ENCODE measurements at regions not wholly inside any gene's neighbourhood (a gene's known extent, or its start where the extent isn't known, plus 50 kb on each side); places are given as distances from the start of the nearest gene placed in this dataset.

GRCh38 chr21:21997390-21998333, 999.5 kb downstream of the NCAM2 start:
- Histone ChIP-seq H2BK20ac (ENCODE audit: low read length) (no peak overlapping the region), H3K56ac (replicated peaks; ENCODE audit: insufficient read length, low read depth, low read length) (no peak overlapping the region), H3K4me3 (ENCODE audit: extremely low read depth in 1 of 4, insufficient read depth in 2 of 4, low read depth in 3 of 4, low read length in 4 of 4) (no peak overlapping the region), H4K5ac (ENCODE audit: insufficient read length, low read depth, low read length) (no peak overlapping the region), H2BK5ac (ENCODE audit: low read depth, low read length) (no peak overlapping the region), H3K23me2 (ENCODE audit: low read depth, low read length) (no peaks in the 10 kb centered on the region), H3K4me2 (ENCODE audit: insufficient read depth in 1 of 2, low read depth in 2 of 2, low read length in 2 of 2) (no peak overlapping the region), H3K36me3 (ENCODE audit: control insufficient read depth in 2 of 4, insufficient read depth in 4 of 4, low read length in 3 of 4) (no peaks in the 10 kb centered on the region), H3K27me3 (replicated peaks in 1 of 4; ENCODE audit: control insufficient read depth in 3 of 4, extremely low read depth in 1 of 4, insufficient read depth in 3 of 4, low read length in 3 of 4) (no peaks in the 10 kb centered on the region), H3K18ac (ENCODE audit: extremely low read depth, low read length) (no peak overlapping the region), H4K91ac (replicated peaks; ENCODE audit: insufficient read length, low read length) (no peak overlapping the region), H2BK12ac (ENCODE audit: low read depth, low read length) (no peak overlapping the region), H3K79me2 (ENCODE audit: control insufficient read depth in 1 of 2, insufficient read depth in 2 of 2, low read length in 2 of 2) (no peaks in the 10 kb centered on the region), H3K23ac (ENCODE audit: insufficient read length) (no peak overlapping the region), H3K27ac (ENCODE audit: low read depth, low read length) (no peak overlapping the region), H3K9ac (replicated peaks in 1 of 4; ENCODE audit: extremely low read depth in 1 of 4, low read depth in 3 of 4, low read length in 3 of 4) (no peak overlapping the region), H3K4ac (replicated peaks; ENCODE audit: insufficient read length, low read depth, low read length) (no peak overlapping the region), H2BK15ac (ENCODE audit: low read length) (no peak overlapping the region), H2BK120ac (replicated peaks; ENCODE audit: low read depth, low read length) (no peak overlapping the region), H4K8ac (ENCODE audit: extremely low read depth, insufficient read depth, low read length) (no peak overlapping the region), H2AFZ (ENCODE audit: low read length) (no peak overlapping the region), H3K9me3 (ENCODE audit: insufficient read depth in 2 of 2, low read depth in 1 of 2, low read length in 1 of 2) (no peaks in the 10 kb centered on the region), H3K4me1 (replicated peaks in 1 of 4; ENCODE audit: control insufficient read depth in 3 of 4, insufficient read depth in 4 of 4, low read length in 3 of 4) (no peaks in the 10 kb centered on the region), H3K79me1 (ENCODE audit: low read depth, low read length) (no peaks in the 10 kb centered on the region), H3K14ac (ENCODE audit: insufficient read length) (no peak overlapping the region), H4K20me1 (replicated peaks in 1 of 2; ENCODE audit: control insufficient read depth in 1 of 2, insufficient read depth in 2 of 2, low read length in 2 of 2) (no peaks in the 10 kb centered on the region), H2AK5ac (ENCODE audit: low read depth, low read length) (no peak overlapping the region)
- TF ChIP-seq NRF1 (IDR thresholded peaks at IDR 0.05; ENCODE audit: low read depth, low read length) (no peak), SRF (IDR thresholded peaks at IDR 0.05; ENCODE audit: low read depth, low read length) (no peak), CTCF (IDR thresholded peaks at IDR 0.05; ENCODE audit: control extremely low read depth in 1 of 3, insufficient read depth in 1 of 3, low read depth in 1 of 3, low read length in 3 of 3) (no peak), ASH2L (IDR thresholded peaks at IDR 0.05; ENCODE audit: low read length) (no peak)
- DNase-seq (ENCODE audit: low read depth in 1 of 2, low spot score in 2 of 2): no peak
- FAIRE-seq: no peak
- ChIA-PET CTCF (ENCODE audit: partially characterized antibody) (no interaction called here), POLR2A (ENCODE audit: partially characterized antibody) (no interaction called here)

Measured in H1 (cell line).